Cardiac muscle cell (in vitro differentiated cells and primary cell): ENCODE measurements at regions not wholly inside any gene's neighbourhood (a gene's known extent, or its start where the extent isn't known, plus 50 kb on each side); places are given as distances from the start of the nearest gene placed in this dataset.

Experiments
- DNase-seq, 2 donors: peaks; one replicate each; pipeline versions ENCODE4 v3.0.0 to v3.0.0-alpha.2; 2010 to 2017; ENCODE audit warnings: low read depth in 1 of 2, low spot score in 1 of 2
- H3K27ac ChIP-seq: fragments of 200-600 bp; sonication (generic); 2 replicates; pipeline ENCODE4 v1.5.1; 2016
- H3K27me3 ChIP-seq: fragments of 200-600 bp; sonication (generic); 2 replicates; pipeline ENCODE4 v1.6.0; 2016; ENCODE audit warnings: control low read depth
- H3K36me3 ChIP-seq: fragments of 200-600 bp; sonication (generic); 2 replicates; pipeline ENCODE4 v1.5.1; 2016; ENCODE audit warnings: control low read depth
- H3K4me1 ChIP-seq: fragments of 200-600 bp; sonication (generic); 2 replicates; pipeline ENCODE4 v1.8.1; 2017; ENCODE audit warnings: low read depth, mild to moderate bottlenecking, mixed run types
- H3K4me3 ChIP-seq: fragments of 200-600 bp; sonication (generic); 2 replicates; pipeline ENCODE4 v1.5.1; 2016; ENCODE audit warnings: mild to moderate bottlenecking
- H3K9me3 ChIP-seq: fragments of 200-600 bp; sonication (generic); 2 replicates; pipeline ENCODE4 v1.5.1; 2017; ENCODE audit warnings: low read depth, mild to moderate bottlenecking, control low read depth
- CTCF ChIP-seq: IDR thresholded peaks from 2 replicates; pipeline ENCODE4 v1.5.1; 2012; ENCODE audit warnings: low read depth, mild to moderate bottlenecking, low read length

- no peak for DNase-seq
- Histone ChIP-seq H3K36me3 (no peaks in the 10 kb centered on the region), H3K4me1 (no peaks in the 10 kb centered on the region), H3K4me3 (no peak overlapping the region), H3K27me3 (no peaks in the 10 kb centered on the region), H3K9me3 (no peaks in the 10 kb centered on the region), H3K27ac (no peak overlapping the region)
- TF ChIP-seq CTCF: no peak
These were observed 54.6 kb upstream of the RNF217 start for GRCh38 chr6:124907596-124907995.
